22Rv1 (cell line): ENCODE measurements at regions not wholly inside any gene's neighbourhood (a gene's known extent, or its start where the extent isn't known, plus 50 kb on each side); places are given as distances from the start of the nearest gene placed in this dataset.

Experiments
- H3K27ac ChIP-seq: fragments of 450-650 bp; 2 replicates; pipeline ENCODE4 v1.5.1; 2017
- CTCF ChIP-seq: fragments of 450-650 bp; IDR thresholded peaks from 2 replicates; pipeline ENCODE4 v1.5.1; 2017; ENCODE audit warnings: mild to moderate bottlenecking
- ZFX ChIP-seq: fragments of 450-650 bp; IDR thresholded peaks from 2 replicates; pipeline ENCODE4 v1.6.1; 2017; ENCODE audit warnings: antibody characterized with exemption, borderline replicate concordance

- no peak for TF ChIP-seq CTCF
- TF ChIP-seq ZFX: no peak
- H3K27ac ChIP-seq: no peak overlapping the region
Observed at GRCh38 chr13:103531278-103531677, 465.1 kb upstream of the SLC10A2 start.

GRCh38 chr13:103528437-103528836 is 462.2 kb upstream of the SLC10A2 start:
- H3K27ac ChIP-seq: no peak overlapping the region
- no peak for TF ChIP-seq ZFX
- TF ChIP-seq CTCF: no peak

GRCh38 chr13:103525530-103525929 is 459.3 kb upstream of the SLC10A2 start:
- no peak for TF ChIP-seq CTCF
- TF ChIP-seq ZFX: no peak
- H3K27ac ChIP-seq: no peak overlapping the region

GRCh38 chr13:103523858-103524257 is 457.6 kb upstream of the SLC10A2 start:
- TF ChIP-seq ZFX (no peak), CTCF (no peak)
- H3K27ac ChIP-seq: no peak overlapping the region

- TF ChIP-seq CTCF: no peak
- TF ChIP-seq ZFX: no peak
- no peak overlapping the region for H3K27ac ChIP-seq
Observed at GRCh38 chr13:103521532-103521931, 455.3 kb upstream of the SLC10A2 start.

- TF ChIP-seq ZFX: no peak
- no peak for TF ChIP-seq CTCF
- H3K27ac ChIP-seq: no peak overlapping the region
Observed at GRCh38 chr13:103517768-103518102, 451.5 kb upstream of the SLC10A2 start.

GRCh38 chr13:103517066-103517767 is 451.0 kb upstream of the SLC10A2 start:
- H3K27ac ChIP-seq: no peak overlapping the region
- no peak for TF ChIP-seq ZFX
- no peak for TF ChIP-seq CTCF
